ENCODE measurements at regions not wholly inside any gene's neighbourhood (a gene's known extent, or its start where the extent isn't known, plus 50 kb on each side); places are given as distances from the start of the nearest gene placed in this dataset.

GRCh38 chr3:18765662-18766061 is 340.5 kb upstream of the SATB1 start:
- no peaks in the 10 kb centered on the region for H3K36me3 Mint-ChIP-seq (ENCODE audit: low read depth)
- DNase-seq (ENCODE audit: low read depth, low spot score): no peak
- no peak overlapping the region for H3K4me3 Mint-ChIP-seq
- H3K27me3 Mint-ChIP-seq (ENCODE audit: low read depth): no peaks in the 10 kb centered on the region
- no peak for TF ChIP-seq CTCF (conservative IDR thresholded peaks at IDR 0.05)
- H3K4me1 Mint-ChIP-seq: no peaks in the 10 kb centered on the region
- H3K27ac Mint-ChIP-seq (ENCODE audit: unreplicated experiment): no peak overlapping the region
- H3K9me3 Mint-ChIP-seq: no peaks in the 10 kb centered on the region

- Mint-ChIP-seq H3K9me3 (no peaks in the 10 kb centered on the region), H3K36me3 (ENCODE audit: low read depth) (no peaks in the 10 kb centered on the region), H3K4me3 (no peak overlapping the region), H3K27me3 (ENCODE audit: low read depth) (no peaks in the 10 kb centered on the region), H3K27ac (ENCODE audit: unreplicated experiment) (no peak overlapping the region), H3K4me1 (no peaks in the 10 kb centered on the region)
- TF ChIP-seq CTCF (conservative IDR thresholded peaks at IDR 0.05): no peak
- DNase-seq (ENCODE audit: low read depth, low spot score): no peak
Measured at GRCh38 chr3:18765161-18765560, 340.0 kb upstream of the SATB1 start.

GRCh38 chr3:18761530-18761929 is 336.4 kb upstream of the SATB1 start:
- Mint-ChIP-seq H3K9me3 (no peaks in the 10 kb centered on the region), H3K4me1 (no peaks in the 10 kb centered on the region), H3K27ac (ENCODE audit: unreplicated experiment) (no peak overlapping the region), H3K27me3 (ENCODE audit: low read depth) (no peaks in the 10 kb centered on the region), H3K36me3 (ENCODE audit: low read depth) (no peaks in the 10 kb centered on the region), H3K4me3 (no peak overlapping the region)
- TF ChIP-seq CTCF (conservative IDR thresholded peaks at IDR 0.05): no peak
- no peak for DNase-seq (ENCODE audit: low read depth, low spot score)

- H3K4me1 Mint-ChIP-seq: no peaks in the 10 kb centered on the region
- no peak for DNase-seq (ENCODE audit: low read depth, low spot score)
- no peaks in the 10 kb centered on the region for H3K36me3 Mint-ChIP-seq (ENCODE audit: low read depth)
- H3K9me3 Mint-ChIP-seq: no peaks in the 10 kb centered on the region
- no peak overlapping the region for H3K4me3 Mint-ChIP-seq
- H3K27ac Mint-ChIP-seq (ENCODE audit: unreplicated experiment): no peak overlapping the region
- H3K27me3 Mint-ChIP-seq (ENCODE audit: low read depth): no peaks in the 10 kb centered on the region
- TF ChIP-seq CTCF (conservative IDR thresholded peaks at IDR 0.05): peak; percentile 82
Measured at GRCh38 chr3:18758047-18758704, 333.0 kb upstream of the SATB1 start.

GRCh38 chr3:18757476-18757875 is 332.3 kb upstream of the SATB1 start:
- Mint-ChIP-seq H3K27me3 (ENCODE audit: low read depth) (no peaks in the 10 kb centered on the region), H3K4me3 (no peak overlapping the region), H3K36me3 (ENCODE audit: low read depth) (no peaks in the 10 kb centered on the region), H3K27ac (ENCODE audit: unreplicated experiment) (no peak overlapping the region), H3K4me1 (no peaks in the 10 kb centered on the region), H3K9me3 (no peaks in the 10 kb centered on the region)
- DNase-seq (ENCODE audit: low read depth, low spot score): no peak
- TF ChIP-seq CTCF (conservative IDR thresholded peaks at IDR 0.05): no peak

Measured in neural crest cell (in vitro differentiated cells).